Right lung (tissue), 2 donors: ENCODE measurements at regions not wholly inside any gene's neighbourhood (a gene's known extent, or its start where the extent isn't known, plus 50 kb on each side); places are given as distances from the start of the nearest gene placed in this dataset.
A peak's percentile ranks its signal among the peaks of the same experiment; 100 is the strongest.
"Not testable (repeated sequence)": the region's sequence is repeated elsewhere in the genome, so short reads cannot be mapped to it uniquely, and the experiment has no call there.

Experiments used
- DNase-seq, 2 donors: peaks; one replicate each; pipeline ENCODE4 v3.0.0-alpha.2; 2013

DNA sequence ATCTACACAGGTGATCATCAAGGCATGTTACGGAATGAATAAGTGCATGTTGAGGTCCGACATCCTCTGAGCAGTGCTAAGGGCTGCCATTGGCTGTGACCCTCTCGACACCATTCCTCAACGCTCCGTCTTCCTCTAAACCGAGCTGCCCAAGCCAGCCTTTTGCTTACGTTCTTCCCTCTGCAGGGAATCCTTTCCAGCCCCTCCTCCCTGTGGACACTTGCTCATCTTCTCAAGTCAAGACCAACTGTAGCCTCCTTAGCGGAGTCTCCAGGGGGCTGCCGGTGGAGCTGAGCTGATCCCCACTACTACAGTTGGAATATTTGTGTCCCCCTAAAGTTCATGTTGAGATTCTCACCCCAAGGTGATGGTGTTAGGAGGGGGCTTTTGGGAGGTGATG, 781.0 kb downstream of the TBC1D22A start:
- DNase-seq, result no peak

DNA sequence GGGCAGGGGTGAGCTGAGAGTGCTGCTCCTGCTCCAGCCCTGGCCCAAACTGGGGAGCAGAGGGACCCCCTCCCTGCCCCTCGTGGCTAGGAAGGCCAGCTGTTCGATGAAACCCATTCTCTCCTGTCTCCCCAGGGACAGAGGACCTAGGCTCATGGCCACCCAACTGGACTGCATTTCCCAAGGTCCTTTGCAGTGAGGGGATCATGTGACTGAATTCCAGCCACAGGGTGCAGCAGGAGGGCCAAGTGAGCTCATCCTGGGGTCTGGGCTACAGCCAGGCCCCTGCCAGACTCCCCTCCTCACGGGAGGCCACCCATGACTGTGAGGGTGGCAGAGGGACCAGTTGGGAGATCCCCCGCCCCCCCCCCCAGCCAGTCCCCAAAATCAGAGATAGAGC, 777.6 kb downstream of the TBC1D22A start:
- no peak for DNase-seq

DNA sequence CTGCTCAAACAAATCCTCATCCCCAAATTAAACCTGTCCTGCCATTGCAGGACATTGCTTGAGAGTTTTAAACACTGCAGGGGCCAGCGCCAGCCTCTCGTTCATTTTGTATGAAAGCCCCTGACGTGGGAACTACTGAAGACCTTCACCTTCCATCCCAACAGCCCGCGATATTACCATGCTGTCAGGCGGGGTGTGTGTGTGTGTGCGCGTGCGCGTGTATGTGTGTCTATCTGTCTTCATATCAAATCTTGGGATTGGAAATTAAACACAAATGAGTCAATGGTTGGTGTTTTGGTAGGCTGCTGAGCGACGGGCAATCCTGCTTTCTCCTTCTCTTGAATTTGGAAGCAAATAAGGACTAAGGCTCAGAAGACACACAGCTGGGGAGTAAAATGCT, 776.9 kb downstream of the TBC1D22A start:
- no peak for DNase-seq

DNA sequence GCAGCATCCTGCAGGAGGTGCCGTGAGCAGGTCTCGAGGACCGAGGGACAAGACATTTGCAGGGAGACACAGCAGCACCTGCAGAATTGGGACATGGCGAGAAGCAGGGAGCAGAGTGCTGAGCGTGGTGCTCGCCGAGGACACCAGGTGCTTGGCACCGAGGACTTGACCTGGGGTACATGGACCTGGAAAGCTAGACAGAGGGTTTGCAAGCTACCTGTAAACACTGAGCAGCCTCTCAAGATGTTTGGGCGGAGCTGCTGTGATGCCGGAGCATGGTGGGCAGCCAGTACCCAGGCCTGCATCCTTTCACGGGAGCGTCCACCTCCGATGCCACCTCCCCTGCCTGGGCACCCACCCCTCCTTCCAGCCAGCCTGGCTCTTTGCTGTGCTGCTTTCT, 773.2 kb downstream of the TBC1D22A start:
- no peak for DNase-seq

DNA sequence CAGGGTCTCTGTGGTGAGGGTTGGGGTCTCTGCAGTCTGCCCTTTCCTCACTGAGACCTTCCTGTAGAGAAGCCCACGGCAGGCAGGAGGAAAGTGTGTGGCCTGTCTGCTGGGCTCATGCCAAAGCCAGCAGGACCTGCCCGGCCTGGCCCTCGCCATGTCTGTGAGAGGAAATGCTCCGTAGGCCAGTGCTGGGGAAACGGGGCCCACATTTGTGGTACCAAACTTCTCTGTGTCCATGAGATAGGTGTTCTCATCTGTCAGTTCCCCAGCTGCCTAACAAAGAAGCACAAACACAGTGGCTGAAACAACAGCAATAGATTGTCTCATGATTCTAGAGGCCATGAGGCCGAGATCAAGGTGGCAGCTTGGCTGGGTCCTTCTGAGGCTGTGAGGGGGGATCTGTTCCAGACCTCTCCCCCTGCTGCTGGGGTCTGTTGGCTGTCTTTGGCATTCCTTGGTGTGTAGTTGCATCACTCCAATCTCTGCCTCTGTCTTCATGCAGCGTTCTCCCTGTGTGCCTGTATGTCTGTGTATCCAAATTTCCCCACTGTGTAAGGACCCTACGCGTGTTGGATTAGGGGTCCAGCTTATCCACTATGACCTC, 772.5 kb downstream of the TBC1D22A start:
- DNase-seq, result peak; percentile 26 to 29

DNA sequence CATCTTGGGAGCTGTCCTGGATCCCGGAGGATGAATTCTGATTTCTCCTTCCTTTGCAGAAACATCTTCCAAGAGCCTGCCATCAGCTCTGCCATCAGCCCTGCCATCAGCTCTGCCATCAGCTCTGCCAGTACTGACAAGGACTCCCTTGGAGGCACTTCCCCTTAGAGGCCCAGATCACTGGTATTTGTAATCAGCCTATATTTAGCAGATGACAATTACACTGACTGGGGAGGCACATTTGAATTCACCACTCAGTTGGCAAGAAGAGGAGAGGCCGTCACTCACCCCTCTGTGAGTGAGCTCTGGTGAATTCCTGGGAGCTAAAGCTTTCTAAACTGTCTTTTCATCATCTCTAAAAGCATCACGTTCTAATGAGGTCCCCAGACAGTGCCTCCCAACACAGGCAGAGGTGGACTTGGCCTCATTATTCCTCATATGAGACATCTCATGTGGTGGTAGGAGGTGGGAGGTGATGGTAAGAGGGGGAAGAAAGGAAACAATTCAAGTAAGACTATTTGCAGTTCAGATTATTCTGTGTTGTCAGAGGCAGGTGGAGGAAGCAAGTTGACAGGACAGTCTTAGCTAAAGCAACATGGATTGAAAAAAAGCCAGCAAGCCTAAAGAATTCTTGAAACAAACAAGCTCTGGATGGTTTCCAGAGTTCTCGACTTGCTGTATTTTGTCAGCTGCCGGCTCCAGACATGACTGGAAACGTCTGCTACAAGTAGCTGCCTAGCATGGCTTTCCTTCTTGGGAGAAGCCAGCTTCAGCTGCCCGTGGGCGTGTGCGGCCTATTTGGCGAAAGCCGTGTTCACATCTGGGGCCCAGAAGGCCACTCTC, 771.7 kb downstream of the TBC1D22A start:
- DNase-seq, result peak; percentile 87 to 91

DNA sequence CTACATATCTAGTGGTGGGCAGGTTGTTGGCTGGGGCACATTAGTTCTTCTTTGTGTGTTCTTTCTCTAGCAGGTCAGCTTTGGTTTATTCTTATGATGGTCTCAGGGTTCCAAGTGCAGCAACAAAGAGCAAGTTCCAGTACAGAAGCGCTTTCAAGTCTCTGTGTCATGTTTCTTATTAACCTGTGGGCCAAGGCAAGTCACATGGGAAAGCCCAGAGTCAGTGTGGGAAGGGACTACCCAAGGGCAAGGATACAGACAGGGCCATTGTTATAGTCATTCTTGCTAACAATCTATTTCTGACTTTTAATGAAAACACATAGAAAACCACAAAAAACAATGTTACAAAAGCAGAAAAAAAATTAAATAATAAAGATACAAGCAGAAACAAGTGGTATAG, 754.6 kb downstream of the TBC1D22A start:
- no peak for DNase-seq

DNA sequence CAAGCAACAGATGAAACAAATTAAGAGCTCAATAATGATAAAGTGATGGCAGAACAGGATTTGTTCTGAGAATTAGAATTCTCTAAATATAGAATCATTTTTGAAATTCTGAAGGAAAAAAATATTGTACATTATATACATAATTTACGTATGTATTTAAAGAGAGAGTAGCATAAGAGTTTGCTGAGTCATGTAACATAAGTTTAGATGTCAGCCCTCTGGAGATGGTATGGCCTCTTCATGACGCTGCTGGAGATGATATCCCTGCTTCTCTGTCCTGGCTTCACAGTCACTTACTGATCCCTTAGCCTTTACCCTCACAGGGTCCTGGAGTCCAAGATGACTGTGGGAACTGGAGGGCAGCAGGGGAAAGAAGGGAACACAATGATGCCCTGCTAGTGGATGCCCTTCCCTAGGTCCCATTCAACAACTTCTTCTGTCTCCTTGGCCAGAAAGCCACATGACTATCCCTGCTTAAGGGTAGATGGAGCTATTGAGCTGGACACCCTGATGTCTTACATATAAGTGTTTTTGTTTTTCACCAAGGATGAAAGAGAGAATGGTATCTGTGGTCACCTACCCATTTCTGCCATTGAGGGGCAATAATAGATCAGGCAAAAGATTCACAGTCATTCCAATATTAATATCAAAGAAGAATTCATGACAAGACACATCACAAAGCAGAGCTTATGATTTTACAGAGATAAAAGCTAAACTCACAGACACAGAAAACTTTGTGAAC, 753.1 kb downstream of the TBC1D22A start:
- peak in 1 of 2 donors; percentile 18 for DNase-seq

DNA sequence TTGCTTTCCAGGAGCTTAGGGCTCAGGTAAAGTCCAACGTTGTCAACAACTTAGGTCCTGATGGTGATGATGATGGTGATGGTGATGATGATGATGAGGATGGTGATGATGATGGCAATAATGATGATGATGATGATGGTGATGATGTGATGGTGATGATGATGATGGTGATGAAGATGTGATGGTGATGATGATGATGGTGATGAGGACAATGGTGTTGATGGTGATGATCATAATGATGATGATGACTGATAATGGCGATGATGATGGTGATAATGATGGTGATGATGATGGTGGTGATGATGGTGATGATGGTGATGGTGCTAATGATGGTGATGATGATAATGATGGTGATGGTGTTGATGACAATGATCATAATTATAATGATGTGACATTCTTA, 750.2 kb downstream of the TBC1D22A start:
- DNase-seq, result no peak

DNA sequence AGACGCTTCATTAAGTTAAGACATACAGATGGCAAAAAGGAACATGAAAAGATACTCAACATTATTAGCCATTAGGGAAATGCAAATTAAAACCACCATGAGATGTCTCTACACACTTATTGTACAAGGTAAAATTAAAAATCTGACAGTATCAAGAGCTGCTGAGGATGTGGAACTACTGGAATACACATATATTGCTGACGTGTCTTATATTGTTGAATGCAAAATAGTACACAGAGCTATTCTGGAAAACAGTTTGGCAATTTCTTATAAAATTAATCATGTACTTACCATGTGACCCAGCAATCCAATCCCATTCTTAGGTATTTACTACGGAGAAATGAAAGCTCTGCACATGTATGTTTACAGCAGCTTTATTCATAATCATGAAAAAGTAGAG, 742.5 kb downstream of the TBC1D22A start:
- no peak for DNase-seq

DNA sequence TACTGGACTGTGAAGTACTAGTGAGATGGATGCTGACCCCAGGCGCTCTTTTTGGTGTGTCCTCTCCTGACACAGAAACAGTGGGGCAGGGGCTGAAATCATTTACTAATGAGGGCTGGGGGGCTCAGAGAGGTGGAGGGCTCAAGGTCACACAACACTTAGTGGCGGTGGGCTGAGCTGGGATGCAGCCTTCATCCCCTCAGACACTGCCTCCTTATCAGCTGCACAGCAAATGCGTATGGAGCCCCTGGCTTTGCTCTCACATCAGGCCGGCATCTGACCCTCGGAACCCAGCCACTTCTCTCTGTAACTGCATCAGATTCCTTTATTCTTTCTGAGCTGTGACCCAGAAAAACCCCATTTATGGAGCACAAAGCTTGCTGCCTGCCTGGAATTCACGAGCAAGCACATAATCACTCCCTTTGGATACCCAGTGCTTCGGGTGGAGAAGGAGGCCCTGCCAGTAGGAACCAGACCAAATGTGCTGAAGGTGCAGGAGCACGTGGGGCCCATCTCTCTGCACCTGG, 736.6 kb downstream of the TBC1D22A start:
- no peak for DNase-seq

DNA sequence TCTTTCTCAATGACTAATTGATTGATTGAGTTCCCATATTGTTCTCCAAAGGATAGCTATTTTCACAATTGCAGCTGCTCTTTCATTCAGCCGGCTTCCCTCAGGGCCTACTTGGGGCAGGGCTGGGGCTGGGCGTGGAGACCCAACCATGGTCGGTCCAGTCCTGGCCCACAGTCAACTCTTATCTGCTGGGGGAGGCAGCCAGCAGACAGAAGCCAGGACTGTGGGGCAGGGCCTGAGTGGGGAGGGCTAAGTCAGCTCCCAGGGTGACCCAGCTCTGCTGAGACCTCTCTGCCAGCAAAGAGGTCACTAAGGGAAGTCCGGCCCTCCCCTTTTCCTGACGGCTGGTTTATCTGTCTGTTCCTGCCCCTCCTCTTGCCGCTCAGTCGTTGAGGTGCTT, 735.2 kb downstream of the TBC1D22A start:
- DNase-seq, result no peak

DNA sequence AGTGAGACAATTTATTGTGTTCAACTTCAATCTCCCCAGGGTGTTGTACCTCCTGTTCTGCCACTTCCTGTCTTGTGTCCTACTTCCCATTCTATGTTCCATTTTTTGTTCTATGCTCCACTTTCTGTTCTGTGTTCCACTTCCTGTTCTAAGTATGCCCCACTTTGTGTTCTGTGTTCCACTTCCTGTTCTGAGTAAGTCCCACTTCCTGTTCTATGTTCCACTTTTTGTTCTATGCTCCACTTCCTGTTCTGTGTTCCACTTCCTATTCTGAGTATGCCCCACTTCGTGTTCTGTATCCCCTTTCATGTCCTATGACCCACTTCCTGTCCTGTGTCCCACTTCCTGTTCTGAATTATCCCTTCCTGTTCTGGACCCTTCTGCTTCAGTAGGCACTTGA, 732.7 kb downstream of the TBC1D22A start:
- no peak for DNase-seq

DNA sequence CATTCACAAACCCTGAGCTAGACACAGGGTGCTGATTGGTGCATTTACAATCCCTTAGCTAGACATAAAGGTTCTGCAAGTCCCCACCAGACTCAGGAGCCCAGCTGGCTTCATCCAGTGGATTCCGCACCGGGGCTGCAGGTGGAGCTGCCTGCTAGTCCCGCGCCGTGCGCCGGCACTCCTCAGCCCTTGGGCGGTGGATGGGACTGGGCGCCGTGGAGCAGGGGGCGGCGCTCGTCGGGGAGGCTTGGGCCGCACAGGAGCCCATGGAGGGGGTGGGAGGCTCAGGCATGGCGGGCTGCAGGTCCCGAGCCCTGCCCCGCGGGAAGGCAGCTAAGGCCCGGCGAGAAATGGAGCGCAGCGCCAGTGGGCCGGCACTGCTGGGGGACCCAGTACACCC, 725.7 kb downstream of the TBC1D22A start:
- not testable (repeated sequence) for DNase-seq

DNA sequence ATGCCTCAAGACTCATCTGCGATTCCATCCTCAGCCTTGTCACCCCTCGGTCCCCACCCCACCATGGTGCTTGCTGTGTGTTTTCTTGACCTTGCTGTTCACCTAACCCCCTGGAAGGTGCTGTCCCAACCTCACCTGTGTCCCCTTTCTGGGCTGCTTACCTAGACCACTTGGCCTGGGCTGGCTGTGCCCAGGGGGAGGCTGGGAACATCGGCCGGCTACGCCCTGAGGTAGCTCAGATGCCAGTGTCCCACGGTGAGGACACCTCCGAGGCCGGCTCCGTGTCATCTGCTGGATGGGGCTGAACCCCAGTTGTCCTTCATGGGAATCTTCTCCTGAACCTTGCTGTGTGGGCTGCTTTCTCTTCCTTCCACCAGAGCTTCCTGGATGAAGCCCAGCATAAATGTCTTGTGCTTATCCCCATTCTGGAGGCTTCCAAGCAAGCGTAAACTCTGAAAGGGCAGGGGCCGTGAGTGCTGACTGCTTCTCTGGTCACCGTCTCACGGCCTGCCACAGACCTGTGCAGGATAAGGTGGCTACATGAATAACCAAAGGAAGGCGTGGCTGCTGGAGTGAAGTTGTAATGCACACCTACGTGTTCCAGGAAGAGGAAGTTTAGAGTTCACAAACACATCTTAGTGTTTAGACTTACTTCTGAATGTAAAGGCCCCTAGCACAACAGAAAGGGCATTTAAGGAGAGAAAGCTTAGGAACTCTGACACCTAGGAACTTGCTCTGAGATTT, 724.3 kb downstream of the TBC1D22A start:
- DNase-seq, result no peak

DNA sequence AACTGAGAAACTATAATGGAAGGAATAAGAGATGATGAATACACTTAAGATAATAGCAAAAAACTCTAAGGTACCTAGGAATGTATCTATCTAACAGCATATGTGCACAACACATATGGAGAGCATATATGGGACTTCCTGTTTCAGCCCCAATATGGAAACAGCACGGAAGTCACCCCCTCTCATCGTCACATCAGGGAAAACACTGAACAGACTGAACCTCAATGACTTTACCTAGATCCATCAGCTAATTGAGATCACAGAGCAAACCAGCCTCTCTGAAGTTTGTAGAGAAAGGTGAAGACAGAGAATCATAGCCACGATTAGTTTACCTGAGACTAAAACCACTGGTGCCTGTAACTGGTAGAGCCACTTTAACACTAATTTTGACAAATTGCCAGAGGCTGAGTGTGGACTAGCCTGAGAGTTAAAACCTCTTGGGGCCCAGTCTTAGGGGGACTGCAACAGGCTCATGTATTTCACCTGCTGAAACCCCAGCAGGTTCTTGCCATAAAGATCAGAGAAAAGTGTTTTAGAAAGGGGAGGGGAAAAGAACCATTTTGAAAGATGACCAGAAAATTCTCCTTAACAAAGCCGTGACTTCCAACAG, 722.6 kb downstream of the TBC1D22A start:
- DNase-seq, result peak; percentile 56 to 59

DNA sequence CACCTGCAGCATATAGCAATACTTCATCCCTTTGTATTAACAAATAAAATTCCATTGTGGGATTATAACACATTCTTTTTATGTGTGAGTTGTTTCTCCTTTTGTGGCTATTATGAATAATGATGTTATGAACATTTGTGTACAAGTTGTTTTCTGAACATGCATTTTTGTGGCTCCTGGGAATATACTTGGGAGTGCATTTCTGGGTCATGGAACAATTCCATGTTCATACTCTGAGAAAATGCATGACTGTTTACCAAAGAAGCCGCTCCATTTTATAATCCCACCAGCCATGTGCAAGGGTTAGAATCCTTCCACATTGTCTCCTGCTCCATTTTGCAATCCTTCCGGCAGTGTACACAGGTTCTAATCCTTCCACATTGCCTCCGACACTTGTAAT, 713.8 kb downstream of the TBC1D22A start:
- no peak for DNase-seq

DNA sequence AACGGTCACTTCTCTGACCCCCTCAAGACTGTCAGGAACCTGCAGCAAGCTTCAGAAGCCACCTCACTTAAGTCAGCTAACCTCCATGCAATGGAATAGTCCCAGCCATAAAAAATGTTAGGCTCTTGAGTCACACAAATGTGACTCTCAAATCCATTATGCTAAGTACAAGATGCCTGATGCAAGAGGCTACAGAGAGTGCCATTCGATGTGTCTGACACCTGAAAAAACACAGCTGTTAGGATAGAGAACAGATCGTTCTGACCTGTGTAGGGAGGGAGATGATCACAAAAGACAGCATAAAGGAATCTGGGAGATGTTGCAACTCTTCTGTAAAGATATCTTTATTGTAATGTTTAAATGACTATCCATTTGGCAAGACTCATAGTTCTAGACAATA, 712.4 kb downstream of the TBC1D22A start:
- no peak for DNase-seq

DNA sequence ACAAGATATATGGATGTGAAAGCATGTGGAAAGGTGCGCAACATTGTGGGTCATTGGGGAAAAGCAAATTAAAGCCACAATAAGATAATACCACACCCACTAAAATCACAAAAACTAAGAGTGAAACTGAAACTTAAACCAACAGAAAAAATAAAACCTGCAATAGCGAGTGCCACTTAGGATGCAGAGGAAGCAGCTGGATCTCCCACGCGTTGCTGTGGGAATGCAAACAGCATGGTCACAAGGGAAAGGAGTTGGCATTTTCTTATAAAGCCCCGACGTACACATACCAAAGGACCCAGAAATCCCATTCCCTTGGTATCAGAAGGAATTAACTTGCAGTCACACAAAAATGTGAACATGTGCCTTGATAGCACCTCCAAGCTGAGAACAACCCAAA, 712.0 kb downstream of the TBC1D22A start:
- no peak for DNase-seq

DNA sequence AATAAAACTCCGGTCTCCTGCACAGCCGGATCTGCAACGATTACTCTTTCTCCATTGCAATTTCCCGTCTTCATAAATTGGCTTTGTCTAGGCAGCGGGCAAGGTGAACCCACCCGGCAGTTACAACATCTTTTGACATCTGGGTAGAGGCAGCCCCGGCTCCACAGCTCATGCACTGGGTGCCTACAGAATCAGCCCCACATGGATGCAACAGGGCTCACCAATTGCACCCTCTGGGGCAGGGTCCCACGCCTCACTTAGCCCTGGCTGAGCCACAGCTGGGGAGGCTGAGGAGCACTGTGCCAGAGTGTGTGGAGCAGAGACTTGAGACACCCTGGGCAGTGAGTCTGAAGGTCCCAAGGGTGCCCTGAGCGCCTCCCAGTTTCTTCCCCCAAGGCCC, 710.2 kb downstream of the TBC1D22A start:
- no peak for DNase-seq

DNA sequence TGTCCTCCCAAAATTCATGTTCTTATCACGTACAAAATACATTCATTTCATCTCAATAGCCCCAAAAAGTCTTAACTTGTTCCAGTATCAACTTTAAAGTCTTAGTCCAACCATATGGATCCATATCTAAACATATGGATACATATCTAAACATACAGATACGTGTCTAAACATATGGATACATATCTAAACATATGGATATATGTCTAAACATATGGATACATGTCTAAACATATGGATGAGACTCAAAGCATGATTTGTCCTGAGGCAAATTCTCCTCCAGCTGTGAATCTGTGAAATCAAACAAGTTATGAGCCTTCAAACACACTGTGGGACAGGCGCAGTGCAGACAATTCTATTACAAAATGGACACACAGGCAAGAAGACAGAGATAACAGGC, 709.0 kb downstream of the TBC1D22A start:
- DNase-seq, result no peak

DNA sequence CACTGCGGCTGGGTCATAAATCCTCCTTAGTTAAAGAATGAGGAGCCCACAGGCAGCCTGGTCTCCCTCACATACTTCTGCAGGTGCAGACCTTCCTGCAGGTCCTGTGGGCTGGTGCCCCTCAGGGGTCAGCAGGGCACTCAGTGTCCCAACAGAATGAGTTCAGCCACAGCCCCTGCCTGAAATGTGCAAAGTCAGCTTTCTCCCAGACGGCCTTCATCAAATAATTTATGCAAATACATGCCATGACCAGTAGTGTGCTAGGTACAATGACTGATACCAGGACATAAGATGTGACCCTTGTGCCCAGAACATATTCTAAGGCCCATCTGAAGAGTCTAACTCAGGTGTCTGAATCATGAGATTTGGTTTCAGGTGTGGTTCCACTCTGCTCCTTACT, 703.4 kb downstream of the TBC1D22A start:
- no peak for DNase-seq
